ENCODE measurements at regions not wholly inside any gene's neighbourhood (a gene's known extent, or its start where the extent isn't known, plus 50 kb on each side); places are given as distances from the start of the nearest gene placed in this dataset.
"Not testable (repeated sequence)": the region's sequence is repeated elsewhere in the genome, so short reads cannot be mapped to it uniquely, and the experiment has no call there.

GRCh38 chr1:102546251-102546650, 549.5 kb upstream of the OLFM3 start:
- no peak for TF ChIP-seq CTCF (IDR thresholded peaks at IDR 0.05; ENCODE audit: insufficient read depth, missing control alignments)
- DNase-seq (ENCODE audit: insufficient read length, low spot score) = no peak
- FAIRE-seq = no peak

GRCh38 chr1:102535829-102536505, 539.2 kb upstream of the OLFM3 start:
- FAIRE-seq (no peak), DNase-seq (ENCODE audit: insufficient read length, low spot score) (no peak)
- no peak for TF ChIP-seq CTCF (IDR thresholded peaks at IDR 0.05; ENCODE audit: insufficient read depth, missing control alignments)

- DNase-seq (ENCODE audit: insufficient read length, low spot score) (no peak), FAIRE-seq (no peak)
- no peak for TF ChIP-seq CTCF (IDR thresholded peaks at IDR 0.05; ENCODE audit: insufficient read depth, missing control alignments)
Measured at GRCh38 chr1:102531036-102531435, 534.3 kb upstream of the OLFM3 start.

GRCh38 chr1:102529446-102529845, 532.7 kb upstream of the OLFM3 start:
- no peak for FAIRE-seq
- TF ChIP-seq CTCF (IDR thresholded peaks at IDR 0.05; ENCODE audit: insufficient read depth, missing control alignments) = no peak
- no peak for DNase-seq (ENCODE audit: insufficient read length, low spot score)

- FAIRE-seq = no peak
- no peak for DNase-seq (ENCODE audit: insufficient read length, low spot score)
- TF ChIP-seq CTCF (IDR thresholded peaks at IDR 0.05; ENCODE audit: insufficient read depth, missing control alignments) = no peak
Measured at GRCh38 chr1:102500758-102501157, 504.0 kb upstream of the OLFM3 start.

DNA sequence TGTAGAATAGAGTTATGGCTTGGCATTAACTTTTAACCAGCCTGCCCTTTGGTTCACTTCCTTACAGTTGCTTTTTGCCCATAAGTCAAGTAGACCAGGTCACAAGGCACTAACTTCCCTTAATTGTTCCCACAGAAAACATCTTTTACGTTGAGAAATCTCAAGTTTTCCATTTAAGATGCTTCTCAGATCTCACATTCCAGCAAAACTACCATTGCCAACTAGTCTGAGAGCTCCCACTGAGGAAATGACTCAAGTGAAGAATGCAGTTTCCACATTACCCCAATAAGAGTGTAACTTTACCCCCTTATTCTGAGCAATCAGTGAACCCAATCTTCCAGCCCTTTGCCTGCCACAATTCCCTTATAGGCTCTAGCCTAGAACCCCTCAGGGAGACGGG, 502.2 kb upstream of the OLFM3 start:
- no peak for DNase-seq (ENCODE audit: insufficient read length, low spot score)
- no peak for FAIRE-seq
- TF ChIP-seq CTCF (IDR thresholded peaks at IDR 0.05; ENCODE audit: insufficient read depth, missing control alignments) = no peak

GRCh38 chr1:102497810-102498209, 501.1 kb upstream of the OLFM3 start:
- DNase-seq (ENCODE audit: insufficient read length, low spot score); FAIRE-seq: not testable (repeated sequence)

- FAIRE-seq (no peak), DNase-seq (ENCODE audit: insufficient read length, low spot score) (no peak)
- TF ChIP-seq CTCF (IDR thresholded peaks at IDR 0.05; ENCODE audit: insufficient read depth, missing control alignments) = no peak
Measured at GRCh38 chr1:102472520-102472919, 475.8 kb upstream of the OLFM3 start.

Measured in D721Med (cell line).